ENCODE measurements at regions not wholly inside any gene's neighbourhood (a gene's known extent, or its start where the extent isn't known, plus 50 kb on each side); places are given as distances from the start of the nearest gene placed in this dataset.
"Not testable (repeated sequence)": the region's sequence is repeated elsewhere in the genome, so short reads cannot be mapped to it uniquely, and the experiment has no call there.

GRCh38 chr15:26223720-26224119 is 360.6 kb upstream of the ATP10A start:
- H3K4me3 ChIP-seq (ENCODE audit: low read depth, low read length) = no peak overlapping the region
- TF ChIP-seq CTCF (conservative IDR thresholded peaks at IDR 0.05; ENCODE audit: low read depth, low read length) = no peak

GRCh38 chr15:26222781-26223180 is 359.7 kb upstream of the ATP10A start:
- TF ChIP-seq CTCF (conservative IDR thresholded peaks at IDR 0.05; ENCODE audit: low read depth, low read length) = no peak
- DNase-seq (ENCODE audit: low read depth) = no peak

More at GRCh38 chr15:26223720-26224119, 360.6 kb upstream of the ATP10A start:
- DNase-seq (ENCODE audit: low read depth) = no peak

GRCh38 chr15:26217043-26217442 is 353.9 kb upstream of the ATP10A start:
- DNase-seq (ENCODE audit: low read depth); H3K4me3 ChIP-seq (ENCODE audit: low read depth, low read length): not testable (repeated sequence)

More at GRCh38 chr15:26222781-26223180, 359.7 kb upstream of the ATP10A start:
- H3K4me3 ChIP-seq (ENCODE audit: low read depth, low read length) = no peak overlapping the region

- no peak for TF ChIP-seq CTCF (conservative IDR thresholded peaks at IDR 0.05; ENCODE audit: low read depth, low read length)
- no peak for DNase-seq (ENCODE audit: low read depth)
- no peak overlapping the region for H3K4me3 ChIP-seq (ENCODE audit: low read depth, low read length)
These were observed 351.2 kb upstream of the ATP10A start for GRCh38 chr15:26214290-26214689.

- DNase-seq (ENCODE audit: low read depth) = no peak
- no peak for TF ChIP-seq CTCF (conservative IDR thresholded peaks at IDR 0.05; ENCODE audit: low read depth, low read length)
- no peak overlapping the region for H3K4me3 ChIP-seq (ENCODE audit: low read depth, low read length)
These were observed 350.3 kb upstream of the ATP10A start for GRCh38 chr15:26213427-26213826.

GRCh38 chr15:26212109-26212508 is 349.0 kb upstream of the ATP10A start:
- TF ChIP-seq CTCF (conservative IDR thresholded peaks at IDR 0.05; ENCODE audit: low read depth, low read length) = no peak
- no peak for DNase-seq (ENCODE audit: low read depth)
- H3K4me3 ChIP-seq (ENCODE audit: low read depth, low read length) = no peak overlapping the region

- no peak for DNase-seq (ENCODE audit: low read depth)
- no peak for TF ChIP-seq CTCF (conservative IDR thresholded peaks at IDR 0.05; ENCODE audit: low read depth, low read length)
- H3K4me3 ChIP-seq (ENCODE audit: low read depth, low read length) = no peak overlapping the region
These were observed 347.9 kb upstream of the ATP10A start for GRCh38 chr15:26210980-26211379.

All from epithelial cell of proximal tubule (primary cell).